Body of pancreas (tissue), 4 donors: ENCODE measurements at regions not wholly inside any gene's neighbourhood (a gene's known extent, or its start where the extent isn't known, plus 50 kb on each side); places are given as distances from the start of the nearest gene placed in this dataset.

ENCODE experiments used
- POLR2A ChIP-seq, 3 donors: fragments of 450-650 bp; IDR thresholded peaks; one replicate each; pipeline ENCODE4 v1.6.1; 2016; ENCODE audit warnings: antibody characterized with exemption in 3 of 3, mild to moderate bottlenecking in 2 of 3
- TF ChIP-seq, protein P1 (sequence below), 7 experiments: fragments of 450-650 bp in 4 of 7; fragments of 200-600 bp in 3 of 7; sonication (generic) in 3 of 7; IDR thresholded peaks; one replicate each; pipeline ENCODE4 v1.5.1; 2016 to 2019; ENCODE audit warnings: antibody characterized with exemption in 7 of 7

DNA sequence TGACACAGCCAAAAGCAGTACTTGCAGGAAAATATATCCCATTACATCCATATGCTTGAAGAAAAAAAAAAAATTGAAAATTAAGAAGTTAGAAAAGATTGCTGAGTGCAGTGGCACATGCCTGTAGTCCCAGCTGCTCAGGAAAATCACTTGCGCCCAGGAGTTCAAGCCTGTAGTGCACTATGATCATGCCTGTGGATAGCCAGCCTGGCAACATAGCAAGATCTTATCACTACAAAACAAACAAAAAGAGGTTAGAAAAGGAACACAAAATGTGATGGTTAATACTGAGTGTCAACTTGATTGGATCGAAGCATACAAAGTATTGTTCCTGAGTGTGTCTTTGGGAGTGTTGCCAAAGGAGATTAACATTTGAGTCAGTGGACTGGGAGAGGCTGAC lies 361.9 kb downstream of the NYAP2 start:
- TF ChIP-seq, protein P1, sequence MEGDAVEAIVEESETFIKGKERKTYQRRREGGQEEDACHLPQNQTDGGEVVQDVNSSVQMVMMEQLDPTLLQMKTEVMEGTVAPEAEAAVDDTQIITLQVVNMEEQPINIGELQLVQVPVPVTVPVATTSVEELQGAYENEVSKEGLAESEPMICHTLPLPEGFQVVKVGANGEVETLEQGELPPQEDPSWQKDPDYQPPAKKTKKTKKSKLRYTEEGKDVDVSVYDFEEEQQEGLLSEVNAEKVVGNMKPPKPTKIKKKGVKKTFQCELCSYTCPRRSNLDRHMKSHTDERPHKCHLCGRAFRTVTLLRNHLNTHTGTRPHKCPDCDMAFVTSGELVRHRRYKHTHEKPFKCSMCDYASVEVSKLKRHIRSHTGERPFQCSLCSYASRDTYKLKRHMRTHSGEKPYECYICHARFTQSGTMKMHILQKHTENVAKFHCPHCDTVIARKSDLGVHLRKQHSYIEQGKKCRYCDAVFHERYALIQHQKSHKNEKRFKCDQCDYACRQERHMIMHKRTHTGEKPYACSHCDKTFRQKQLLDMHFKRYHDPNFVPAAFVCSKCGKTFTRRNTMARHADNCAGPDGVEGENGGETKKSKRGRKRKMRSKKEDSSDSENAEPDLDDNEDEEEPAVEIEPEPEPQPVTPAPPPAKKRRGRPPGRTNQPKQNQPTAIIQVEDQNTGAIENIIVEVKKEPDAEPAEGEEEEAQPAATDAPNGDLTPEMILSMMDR (IDR thresholded peaks at IDR 0.05) = no peak
- TF ChIP-seq POLR2A (IDR thresholded peaks at IDR 0.05) = no peak
